HEK293T (cell line): ENCODE measurements at regions not wholly inside any gene's neighbourhood (a gene's known extent, or its start where the extent isn't known, plus 50 kb on each side); places are given as distances from the start of the nearest gene placed in this dataset.

Experiments
- ARNT ChIP-seq: fragments of 450-650 bp; IDR thresholded peaks from 2 replicates; pipeline ENCODE4 v1.6.1; 2017; ENCODE audit warnings: mild to moderate bottlenecking
- BHLHE40 ChIP-seq: fragments of 450-650 bp; IDR thresholded peaks from 2 replicates; pipeline ENCODE4 v1.6.1; 2016; ENCODE audit warnings: mild to moderate bottlenecking, moderate library complexity, borderline replicate concordance
- ELF4 ChIP-seq: fragments of 450-650 bp; IDR thresholded peaks from 2 replicates; pipeline ENCODE4 v1.6.1; 2017; ENCODE audit warnings: antibody characterized with exemption
- FOXA1 ChIP-seq: fragments of 450-650 bp; IDR thresholded peaks from 2 replicates; pipeline ENCODE4 v1.6.1; 2016; ENCODE audit warnings: mild to moderate bottlenecking
- FOXK2 ChIP-seq: fragments of 450-650 bp; IDR thresholded peaks from 2 replicates; pipeline ENCODE4 v1.6.1; 2016; ENCODE audit warnings: mild to moderate bottlenecking
- FOXM1 ChIP-seq: fragments of 450-650 bp; IDR thresholded peaks from 2 replicates; pipeline ENCODE4 v1.6.1; 2017; ENCODE audit warnings: mild to moderate bottlenecking, borderline replicate concordance
- HDGF ChIP-seq: fragments of 450-650 bp; IDR thresholded peaks from 2 replicates; pipeline ENCODE4 v1.6.1; 2017; ENCODE audit warnings: antibody characterized with exemption, borderline replicate concordance
- LEF1 ChIP-seq: fragments of 450-650 bp; IDR thresholded peaks from 2 replicates; pipeline ENCODE4 v1.6.1; 2017; ENCODE audit warnings: mild to moderate bottlenecking, borderline replicate concordance
- NFRKB ChIP-seq: fragments of 450-650 bp; IDR thresholded peaks from 2 replicates; pipeline ENCODE4 v1.6.1; 2016; ENCODE audit warnings: mild to moderate bottlenecking, moderate library complexity
- SP1 ChIP-seq: fragments of 450-650 bp; IDR thresholded peaks from 2 replicates; pipeline ENCODE4 v1.6.1; 2017
- SUZ12 ChIP-seq: fragments of 450-650 bp; IDR thresholded peaks from 2 replicates; pipeline ENCODE4 v1.6.1; 2016; ENCODE audit warnings: mild to moderate bottlenecking
- TARDBP ChIP-seq: fragments of 450-650 bp; IDR thresholded peaks from 2 replicates; pipeline ENCODE4 v1.6.1; 2016
- ZNF384 ChIP-seq: fragments of 450-650 bp; IDR thresholded peaks from 2 replicates; pipeline ENCODE4 v1.6.1; 2016
- TF ChIP-seq, protein P1 (sequence below): fragments of 450-650 bp; IDR thresholded peaks from 2 replicates; pipeline ENCODE4 v1.6.1; 2016

DNA sequence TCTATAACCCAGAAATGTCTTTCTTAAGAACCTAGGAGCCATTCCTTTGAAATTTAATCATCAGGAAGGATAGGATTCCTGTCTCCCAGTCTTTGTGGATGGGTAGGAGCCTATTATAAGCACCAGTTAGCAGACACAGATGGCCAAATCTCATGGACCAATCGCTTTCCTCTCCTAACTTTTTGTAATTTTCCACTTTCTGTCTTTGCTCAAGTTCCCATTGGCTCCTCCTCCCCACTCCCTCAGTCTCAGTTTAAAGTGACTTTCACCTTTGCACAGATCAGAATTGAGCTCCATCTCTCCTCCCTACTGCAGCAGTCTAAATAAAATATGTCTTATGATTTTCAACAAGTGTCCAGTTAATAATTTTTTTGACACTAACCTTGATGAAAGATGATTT lies 192.3 kb downstream of the HS3ST3A1 start:
- TF ChIP-seq SP1 (no peak), BHLHE40 (no peak), FOXM1 (no peak), HDGF (no peak), FOXA1 (no peak), ARNT (no peak), LEF1 (no peak), TARDBP (no peak), ELF4 (no peak), FOXK2 (no peak), NFRKB (no peak), SUZ12 (no peak), ZNF384 (no peak)
- TF ChIP-seq, protein P1, sequence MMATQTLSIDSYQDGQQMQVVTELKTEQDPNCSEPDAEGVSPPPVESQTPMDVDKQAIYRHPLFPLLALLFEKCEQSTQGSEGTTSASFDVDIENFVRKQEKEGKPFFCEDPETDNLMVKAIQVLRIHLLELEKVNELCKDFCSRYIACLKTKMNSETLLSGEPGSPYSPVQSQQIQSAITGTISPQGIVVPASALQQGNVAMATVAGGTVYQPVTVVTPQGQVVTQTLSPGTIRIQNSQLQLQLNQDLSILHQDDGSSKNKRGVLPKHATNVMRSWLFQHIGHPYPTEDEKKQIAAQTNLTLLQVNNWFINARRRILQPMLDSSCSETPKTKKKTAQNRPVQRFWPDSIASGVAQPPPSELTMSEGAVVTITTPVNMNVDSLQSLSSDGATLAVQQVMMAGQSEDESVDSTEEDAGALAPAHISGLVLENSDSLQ, result no peak
